OCI-LY3 (cell line): ENCODE measurements at regions not wholly inside any gene's neighbourhood (a gene's known extent, or its start where the extent isn't known, plus 50 kb on each side); places are given as distances from the start of the nearest gene placed in this dataset.

Source experiments
- CTCF ChIP-seq: fragments of 200-600, 300-600 bp; sonication (generic); IDR thresholded peaks from 2 replicates; pipeline ENCODE4 v1.5.1; 2014; ENCODE audit warnings: antibody characterized with exemption, low read length, low read depth
- EZH2phosphoT487 ChIP-seq: fragments of 200-600 bp; shearing (Covaris generic); IDR thresholded peaks from 2 replicates; pipeline ENCODE4 v1.6.1; 2018; ENCODE audit warnings: antibody characterized with exemption, mixed run types, low read depth

- TF ChIP-seq CTCF (no peak), EZH2phosphoT487 (no peak)
Observed at GRCh38 chr13:60671386-60671785, 274.4 kb downstream of the TDRD3 start.
